ENCODE measurements at regions not wholly inside any gene's neighbourhood (a gene's known extent, or its start where the extent isn't known, plus 50 kb on each side); places are given as distances from the start of the nearest gene placed in this dataset.

DNA sequence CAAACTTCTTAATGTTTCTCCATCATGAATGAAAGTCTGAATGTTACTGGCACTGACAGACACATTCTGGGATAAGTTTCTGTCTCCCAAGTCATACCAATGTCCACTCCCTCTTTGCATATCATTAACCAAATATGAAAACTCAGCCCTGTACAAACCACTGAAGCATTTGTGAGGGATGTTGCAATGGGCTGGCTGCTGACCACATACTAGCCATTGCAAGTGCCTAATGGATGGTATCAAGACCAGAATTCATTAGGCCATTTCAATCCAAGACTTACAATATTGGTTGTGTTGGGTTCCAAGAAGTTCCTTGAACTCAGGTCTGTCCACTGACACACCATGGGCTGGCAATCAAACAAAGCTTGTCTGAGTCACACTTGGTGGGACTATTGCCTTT is 73.8 kb downstream of the CBLN2 start:
- no peak for DNase-seq

DNA sequence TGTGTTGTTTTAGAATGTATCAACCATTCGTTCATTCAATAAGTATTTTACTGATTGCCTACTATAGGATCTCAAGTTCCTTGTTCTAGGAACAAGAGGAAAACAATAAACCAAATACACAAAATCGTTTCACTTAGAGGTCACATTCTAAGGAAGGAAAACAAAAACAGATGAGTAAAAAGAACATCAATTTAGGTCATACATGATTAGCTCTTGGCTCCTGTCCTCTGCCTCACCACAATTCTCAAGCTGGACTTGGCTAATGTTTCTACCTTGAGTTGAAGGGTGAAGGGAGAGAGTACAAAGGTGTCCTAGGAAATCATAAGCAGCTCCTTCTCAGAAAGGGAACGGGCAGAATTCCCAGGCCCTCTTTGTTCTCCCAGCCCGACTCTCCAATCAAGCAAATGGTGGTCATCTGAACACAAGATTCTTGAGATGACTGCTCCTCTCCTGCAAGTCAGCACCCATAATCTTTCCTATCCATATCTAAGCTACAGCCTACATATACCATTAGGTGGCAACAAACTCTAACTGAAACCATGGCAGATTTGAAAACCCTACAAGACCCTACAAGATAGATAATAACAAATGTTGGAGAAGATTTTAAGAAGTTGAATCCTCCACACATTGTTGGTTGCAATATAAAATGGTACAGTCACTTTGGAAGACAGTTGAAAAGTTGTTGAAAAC is 76.0 kb downstream of the CBLN2 start:
- DNase-seq = no peak

DNA sequence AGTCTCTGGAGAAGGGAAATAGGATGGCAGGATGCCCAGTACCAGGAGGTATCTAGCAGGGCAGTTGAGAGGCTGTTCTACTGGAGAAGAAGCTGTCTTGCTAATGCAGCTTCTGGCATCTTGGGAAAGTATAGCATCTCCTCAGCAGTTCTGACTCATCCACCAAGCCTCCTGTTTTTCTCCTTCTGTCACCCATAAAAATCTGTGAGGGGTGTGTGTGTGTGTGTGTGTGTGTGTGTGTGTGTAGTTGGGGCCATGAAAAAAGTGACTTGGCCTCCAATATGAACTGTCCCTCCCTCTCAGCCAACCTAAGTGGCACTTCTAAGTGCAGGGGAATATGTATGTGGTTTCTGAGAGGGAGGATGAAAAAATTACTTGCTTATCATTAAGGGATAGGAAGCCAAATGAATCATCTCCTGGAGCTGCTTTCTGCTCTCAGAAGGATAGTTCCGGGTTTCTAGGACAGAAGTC is 83.9 kb downstream of the CBLN2 start:
- DNase-seq = no peak

DNA sequence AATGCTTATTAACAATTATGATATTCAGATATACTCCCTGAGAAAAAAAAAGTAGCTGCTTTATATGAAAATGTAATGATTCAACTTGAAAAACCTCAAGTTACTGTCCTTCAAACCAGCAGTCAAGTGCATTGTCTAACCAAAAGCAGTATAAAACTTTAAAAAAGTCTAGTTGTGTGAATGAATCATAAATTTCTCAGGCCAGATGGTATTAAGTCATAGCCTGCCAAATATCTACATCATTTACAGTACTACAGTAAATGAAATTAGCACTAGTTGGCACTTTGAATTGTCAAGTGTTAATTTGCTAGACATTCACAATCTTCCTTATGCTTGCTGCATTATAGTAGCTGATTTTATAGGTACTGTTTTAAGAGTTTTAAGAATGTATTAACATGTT is 85.9 kb downstream of the CBLN2 start:
- DNase-seq = no peak

DNA sequence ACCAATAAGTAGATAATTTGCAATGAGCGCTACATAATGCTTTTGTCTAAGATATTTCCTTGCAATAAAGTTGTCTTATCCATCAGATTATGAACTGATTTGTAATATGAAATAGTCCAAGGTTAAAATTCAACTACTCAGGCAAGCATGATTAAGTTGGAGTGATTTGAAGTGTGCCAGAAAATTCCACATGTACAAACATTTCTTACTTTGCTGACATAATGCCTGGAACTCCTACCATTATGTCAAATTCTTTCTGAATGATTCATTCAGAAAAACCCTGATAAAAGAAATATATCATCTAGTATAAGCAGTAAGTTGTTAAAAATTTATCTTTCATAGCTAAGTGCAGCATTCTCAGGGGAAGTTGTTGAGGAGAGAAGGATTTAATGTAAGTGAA is 87.3 kb downstream of the CBLN2 start:
- no peak for DNase-seq

DNA sequence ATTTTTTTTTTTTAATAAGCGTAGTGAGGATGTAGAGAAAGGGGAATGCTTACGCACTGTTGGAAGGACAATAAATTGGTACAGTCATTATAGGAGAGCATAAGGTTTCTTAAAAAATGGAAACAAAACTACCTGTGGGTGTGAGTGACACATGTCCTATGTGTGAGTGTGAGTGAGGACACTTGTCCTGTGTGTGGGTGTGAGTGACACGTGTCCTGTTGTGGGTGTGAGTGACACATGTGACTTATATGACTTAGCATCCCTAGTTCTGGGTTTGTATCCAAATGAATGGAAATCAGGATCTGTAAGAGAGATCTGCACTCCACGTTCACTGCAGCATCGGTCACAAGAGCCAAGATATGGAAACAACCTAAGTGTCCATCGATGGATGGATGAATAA is 91.8 kb downstream of the CBLN2 start:
- no peak for DNase-seq

DNA sequence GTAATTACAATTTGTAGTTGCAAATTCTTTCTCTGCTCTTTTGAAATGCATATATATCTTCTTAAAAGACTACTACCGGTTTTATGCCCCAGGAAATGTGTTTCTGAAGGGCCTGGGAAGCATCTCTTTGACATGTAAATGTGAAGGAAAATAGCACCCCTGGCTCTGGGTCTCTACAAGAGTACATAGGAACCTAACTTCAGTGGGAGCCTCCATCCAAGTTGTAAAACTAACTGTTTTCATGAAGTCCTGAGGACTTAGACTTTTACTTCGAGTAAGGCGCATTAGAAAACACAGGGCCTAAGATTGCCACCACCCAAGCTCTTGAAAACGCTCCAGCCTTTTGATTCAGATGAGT is 99.4 kb downstream of the CBLN2 start:
- DNase-seq = no peak

DNA sequence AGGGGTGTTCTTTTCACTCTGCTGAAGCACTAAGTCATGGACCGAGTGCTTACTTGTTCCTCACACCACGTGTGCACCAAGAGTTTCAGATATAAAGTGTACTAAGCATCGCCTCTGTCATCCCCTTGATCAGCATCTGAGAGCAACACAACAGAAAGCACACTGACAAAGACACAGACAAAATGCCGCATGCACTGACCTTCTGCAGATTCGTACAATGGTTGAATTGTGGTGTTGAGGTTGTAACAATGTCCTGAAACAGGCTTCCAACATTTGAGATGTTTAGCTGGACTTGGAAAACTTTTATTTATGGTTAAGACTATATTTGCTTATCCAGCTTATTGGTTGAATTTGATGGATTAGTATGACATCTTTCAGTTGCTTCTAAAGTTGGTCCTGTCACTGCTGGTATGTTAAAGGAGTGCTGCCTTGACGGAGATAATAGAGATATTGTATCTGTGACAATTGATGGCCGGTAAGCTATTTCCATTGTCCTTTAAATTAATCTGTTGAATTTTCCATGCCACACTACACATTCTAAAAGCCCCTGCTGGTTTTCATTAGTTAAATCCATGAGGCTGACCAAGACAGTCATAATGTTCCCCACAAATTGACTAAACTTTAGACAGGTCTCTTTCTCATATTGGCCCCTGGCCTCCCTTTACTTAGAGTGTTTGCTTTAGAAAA is 99.9 kb downstream of the CBLN2 start:
- DNase-seq = no peak

DNA sequence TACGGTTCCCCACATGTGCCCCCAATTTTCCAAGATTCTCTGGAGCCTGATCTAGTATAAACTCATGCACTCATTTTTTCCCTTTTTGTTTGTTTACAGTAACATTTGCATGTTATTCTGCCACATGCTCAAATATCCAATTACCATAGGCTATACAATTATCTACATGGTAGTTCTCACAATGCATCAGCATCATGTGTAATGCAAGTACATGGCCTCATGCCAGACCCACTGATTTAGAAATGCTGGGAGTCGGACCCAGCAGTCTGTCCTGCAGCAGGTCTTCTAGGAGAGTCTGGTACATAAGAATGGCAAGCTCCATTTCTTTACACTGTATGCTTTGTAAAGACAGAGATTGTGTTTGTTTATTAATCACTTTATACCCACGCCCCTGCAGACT is 107.7 kb downstream of the CBLN2 start:
- no peak for DNase-seq

DNA sequence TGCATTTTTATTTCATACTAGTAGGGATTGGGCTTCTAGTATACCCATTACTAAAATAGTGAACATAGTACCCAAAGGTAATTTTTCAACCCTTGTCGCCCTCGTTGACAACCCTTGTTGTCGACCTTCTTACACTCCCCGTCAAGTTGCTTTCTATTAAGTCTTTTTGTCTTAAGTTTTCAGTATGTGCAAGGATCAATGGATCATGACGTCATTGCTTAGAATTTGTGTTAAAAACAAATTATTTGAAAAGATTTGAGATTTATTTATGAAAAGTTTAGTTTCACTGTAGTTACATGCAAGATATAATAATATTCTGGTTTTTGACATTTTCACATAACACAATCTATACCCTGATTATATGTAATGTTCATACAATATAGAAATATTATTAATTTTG is 110.4 kb downstream of the CBLN2 start:
- DNase-seq = no peak

DNA sequence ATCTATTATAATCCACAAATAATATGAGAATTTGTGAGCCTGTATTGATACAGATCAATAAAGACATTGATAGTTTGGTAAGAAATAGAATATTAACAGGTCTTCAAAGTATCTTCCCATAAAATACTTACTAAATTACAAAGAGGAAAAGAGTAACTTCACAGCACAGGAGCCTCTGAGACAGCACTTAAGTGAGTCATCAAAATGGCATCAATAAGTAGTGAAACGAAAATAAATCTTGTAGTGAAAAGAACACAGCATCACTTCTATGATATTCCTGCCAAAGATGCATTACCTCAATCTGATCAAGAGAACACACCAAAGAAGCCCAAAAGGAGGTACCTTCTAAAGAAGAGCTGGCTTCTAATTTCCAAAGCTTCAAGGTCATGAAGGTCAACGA is 116.4 kb downstream of the CBLN2 start:
- no peak for DNase-seq

DNA sequence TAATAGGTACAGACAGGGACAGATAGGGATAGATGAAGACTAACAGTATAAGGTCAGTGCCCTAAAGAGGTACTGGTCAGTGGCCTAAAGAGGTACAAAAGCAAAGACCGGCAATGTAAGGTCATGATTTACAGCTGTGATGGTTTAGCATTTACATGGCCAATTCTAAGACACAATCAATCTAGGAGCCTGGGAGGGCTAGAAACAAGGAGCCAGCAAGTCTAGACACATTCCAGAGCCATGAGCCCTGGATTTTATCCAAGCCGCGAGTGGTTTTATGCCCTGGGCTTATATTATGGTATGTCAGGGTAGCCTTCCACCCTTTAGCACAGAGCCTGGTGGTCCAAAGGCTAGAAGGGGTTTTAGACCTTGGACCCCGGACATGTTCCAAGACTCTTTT is 124.2 kb downstream of the CBLN2 start:
- DNase-seq = no peak

DNA sequence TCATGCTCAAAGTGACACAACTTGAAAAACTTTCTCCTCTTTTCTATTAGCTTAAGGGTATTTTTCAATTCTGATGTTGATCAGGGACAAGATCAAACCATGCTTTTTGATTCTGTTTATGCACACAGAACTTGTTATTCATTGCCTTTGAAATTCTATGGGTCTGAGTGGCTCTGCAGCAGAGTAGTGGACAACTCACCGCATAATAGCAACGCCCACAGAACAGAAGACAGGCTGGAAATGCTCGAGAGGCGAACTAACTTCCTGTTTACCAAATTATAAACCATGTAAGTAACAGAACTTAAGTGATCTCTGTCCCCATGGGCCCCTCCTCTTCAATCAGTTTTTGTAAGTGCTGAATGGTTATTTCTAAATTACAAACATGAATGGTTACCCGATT is 131.2 kb downstream of the CBLN2 start:
- DNase-seq = no peak

DNA sequence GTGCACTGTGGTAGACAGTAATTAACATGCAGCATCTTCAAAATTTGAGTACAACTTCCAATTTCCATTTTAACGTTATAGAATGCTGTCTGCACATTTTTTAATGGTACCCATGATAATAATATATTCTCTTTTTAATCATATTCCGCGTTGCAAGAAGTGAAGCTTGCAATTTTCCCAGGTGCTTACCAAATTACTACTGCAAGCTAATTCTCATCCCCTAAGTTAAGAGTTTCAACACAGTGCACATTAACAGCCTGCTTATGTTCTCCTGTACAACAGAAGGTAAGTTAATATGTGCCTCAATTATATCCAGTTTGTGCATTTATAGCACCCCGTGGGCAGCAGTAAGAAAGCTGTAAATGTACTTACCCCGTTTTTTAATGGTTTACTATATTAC is 132.9 kb downstream of the CBLN2 start:
- DNase-seq = no peak

DNA sequence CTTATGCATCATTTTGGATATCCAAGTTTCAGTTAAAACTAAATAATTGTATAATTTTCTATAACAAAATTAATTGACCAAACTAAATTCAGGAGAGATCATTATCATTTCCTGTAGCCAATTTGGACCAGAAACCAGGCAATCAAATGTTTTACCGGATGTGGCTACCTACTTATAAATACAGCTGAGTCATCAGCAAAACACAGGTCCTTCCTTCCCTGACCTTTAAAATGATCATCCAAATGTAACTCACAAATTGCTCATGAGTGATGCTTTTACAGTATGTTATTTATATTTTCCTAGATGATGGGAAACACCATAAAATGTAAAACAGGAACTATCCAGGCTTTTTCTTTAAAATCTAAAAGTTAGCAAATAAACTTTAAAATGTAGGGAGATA is 133.7 kb downstream of the CBLN2 start:
- DNase-seq = no peak

DNA sequence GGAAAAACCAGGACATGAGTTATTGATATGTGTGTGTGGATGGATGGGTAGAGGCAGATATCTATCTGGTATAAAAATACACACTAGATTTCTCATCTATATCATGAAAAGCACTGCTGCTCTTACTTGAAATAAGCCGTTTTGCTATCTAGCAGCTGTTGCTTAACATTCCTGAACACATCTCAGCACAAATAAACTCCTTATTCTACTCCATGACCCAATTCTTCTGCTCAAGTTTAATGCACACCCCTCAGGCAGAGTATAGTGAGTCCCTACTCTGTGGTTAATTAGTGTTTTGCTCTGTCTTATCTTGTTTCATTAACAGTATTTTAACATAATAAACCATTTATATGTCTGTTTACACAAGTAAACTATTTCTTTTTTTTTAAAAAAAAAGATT is 134.2 kb downstream of the CBLN2 start:
- no peak for DNase-seq

DNA sequence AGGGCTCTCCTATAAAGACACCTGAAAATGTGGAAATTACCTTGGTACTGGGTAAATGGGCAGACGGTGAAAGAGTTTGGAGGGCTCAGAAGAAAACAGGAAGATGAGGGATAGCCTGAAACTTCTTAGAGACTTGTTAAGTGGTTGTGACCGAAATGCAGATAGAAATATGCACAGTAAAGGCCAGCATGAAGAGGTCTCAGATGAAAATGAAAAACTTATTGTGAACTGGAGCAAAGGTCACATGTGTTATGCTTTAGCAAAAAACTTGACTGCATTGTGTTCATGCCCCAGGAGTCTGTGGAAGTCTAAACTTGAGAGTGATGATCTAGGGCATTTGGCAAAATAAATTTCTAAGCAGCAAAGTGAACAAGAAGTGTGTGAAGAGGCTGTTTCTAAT is 137.1 kb downstream of the CBLN2 start:
- no peak for DNase-seq

DNA sequence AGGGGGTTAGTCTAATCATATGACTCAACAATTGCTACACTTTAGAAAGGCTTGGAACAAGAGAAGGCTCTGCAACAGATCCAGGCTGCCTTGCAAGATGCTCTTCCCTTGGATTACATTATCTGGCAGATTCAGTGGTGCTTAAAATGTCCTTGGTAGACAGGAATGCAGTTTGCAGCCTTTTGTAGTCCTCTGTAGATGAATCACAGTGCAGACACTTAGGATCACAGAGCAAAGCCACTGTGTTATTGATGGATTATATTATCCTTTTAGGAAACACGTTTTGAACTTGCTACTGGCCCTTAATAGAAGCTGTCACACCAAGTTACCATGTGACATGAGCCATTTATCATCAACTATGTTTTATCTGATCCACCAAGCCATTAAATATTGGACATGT is 152.2 kb downstream of the CBLN2 start:
- DNase-seq = no peak

DNA sequence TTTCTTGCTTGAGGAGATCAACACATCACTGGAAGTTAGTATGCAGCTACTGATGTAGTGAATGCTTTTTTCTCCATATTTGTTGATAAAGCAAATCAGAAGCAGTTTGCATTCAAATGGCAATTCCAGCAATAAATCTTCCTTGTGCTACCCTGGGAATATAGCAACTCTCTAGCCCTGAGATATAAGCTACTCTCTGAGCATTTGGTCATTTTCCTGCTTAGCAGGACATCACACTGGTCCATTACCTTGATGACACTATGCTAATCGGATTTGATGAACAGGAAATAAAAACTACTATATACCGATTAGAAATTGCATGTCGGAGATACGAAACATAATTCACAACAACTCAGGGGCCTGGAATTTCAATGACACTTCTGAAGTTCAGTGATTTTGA is 152.7 kb downstream of the CBLN2 start:
- DNase-seq = no peak

DNA sequence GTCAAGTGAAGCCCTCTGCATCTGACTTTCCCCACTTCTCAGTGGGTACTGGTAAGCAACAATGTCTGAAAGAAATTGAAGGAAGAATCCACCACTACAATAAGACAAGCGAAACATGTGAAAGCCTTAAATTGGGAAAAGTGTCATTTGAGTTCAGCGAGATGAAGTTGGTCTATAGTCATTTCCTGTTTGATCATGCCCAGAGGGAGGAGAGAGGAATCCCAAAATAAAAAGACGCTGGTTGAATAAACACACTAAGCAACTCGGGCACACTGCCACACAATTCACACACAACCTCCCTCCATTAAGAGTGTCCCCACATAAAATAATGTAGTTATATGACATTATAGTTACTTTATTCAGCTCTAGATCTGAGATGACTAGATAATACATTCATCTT is 166.1 kb downstream of the CBLN2 start:
- no peak for DNase-seq

DNA sequence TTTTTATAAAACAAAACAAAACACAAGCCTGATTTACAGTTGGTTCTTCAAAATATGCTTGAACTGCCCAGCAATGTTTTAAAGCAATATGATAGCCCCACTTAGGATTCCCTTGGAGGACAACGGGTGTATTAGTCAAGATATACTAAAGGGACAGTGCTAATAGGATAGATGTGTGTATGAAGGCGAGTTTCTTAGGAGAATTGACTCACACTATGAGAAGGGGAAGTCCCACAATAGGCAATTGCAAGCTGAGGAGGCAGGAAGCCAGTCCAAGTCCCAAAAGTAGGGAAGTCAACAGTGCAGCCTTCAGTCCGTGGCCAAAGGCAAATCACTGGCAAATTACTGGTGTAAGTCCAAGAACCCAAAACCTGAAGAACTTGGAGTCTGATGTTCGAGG is 167.9 kb downstream of the CBLN2 start:
- no peak for DNase-seq

DNA sequence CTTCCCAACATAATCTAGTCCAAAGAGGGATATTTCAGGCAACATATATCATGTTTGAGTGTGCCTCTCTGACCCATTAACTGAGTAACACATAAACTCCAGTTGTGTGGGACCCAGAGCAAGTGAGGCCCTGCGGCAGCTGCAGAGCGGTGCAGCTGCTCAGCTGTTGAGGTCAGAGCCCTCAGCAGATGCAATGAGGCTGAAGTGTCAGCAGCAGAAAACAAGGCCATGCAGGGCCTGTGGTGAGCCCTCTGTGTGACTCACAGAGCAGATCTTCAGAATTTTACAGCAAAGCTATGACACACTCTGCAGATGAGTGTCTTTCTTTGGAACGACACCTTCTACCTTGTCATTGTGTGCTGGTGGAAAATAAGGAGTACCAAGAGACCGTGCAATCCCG is 168.5 kb downstream of the CBLN2 start:
- DNase-seq = no peak

DNA sequence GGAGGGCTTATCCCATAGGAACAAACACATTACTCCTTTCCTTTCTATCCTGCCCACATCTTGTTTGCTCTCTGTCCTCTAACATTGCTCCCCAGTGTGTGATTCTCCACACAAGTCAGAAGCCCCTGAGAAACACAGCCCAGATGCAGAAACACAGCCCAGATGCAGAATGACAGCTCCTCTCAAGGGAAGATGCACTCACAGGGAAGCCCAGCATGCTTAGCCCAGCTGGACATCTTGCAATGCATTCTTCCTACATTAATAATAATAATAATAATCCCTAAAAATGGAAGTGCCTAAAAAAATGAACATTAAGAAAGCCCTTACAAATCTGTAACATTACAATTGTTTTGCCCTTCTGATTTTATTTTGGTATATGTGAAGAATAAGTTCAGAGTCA is 172.1 kb downstream of the CBLN2 start:
- DNase-seq = no peak

DNA sequence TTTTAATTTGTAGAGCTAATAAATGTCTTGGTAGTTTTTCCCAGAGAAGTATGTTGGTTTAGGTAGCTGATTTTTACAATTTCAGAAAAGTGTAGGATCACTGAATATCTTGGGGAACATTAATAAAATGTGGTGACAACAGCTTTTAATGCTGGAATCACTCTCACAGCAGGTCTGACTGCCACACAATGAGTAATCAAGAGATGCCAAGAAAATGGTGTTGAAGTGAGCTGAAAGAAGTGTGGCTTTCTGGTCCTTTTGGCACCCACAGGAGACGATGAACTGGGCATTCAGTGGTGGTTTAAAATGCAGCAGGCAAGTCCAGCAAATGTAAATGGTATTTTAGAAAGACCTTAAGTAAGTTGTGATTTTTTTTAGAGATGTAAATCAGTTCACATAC is 175.8 kb downstream of the CBLN2 start:
- DNase-seq = no peak

DNA sequence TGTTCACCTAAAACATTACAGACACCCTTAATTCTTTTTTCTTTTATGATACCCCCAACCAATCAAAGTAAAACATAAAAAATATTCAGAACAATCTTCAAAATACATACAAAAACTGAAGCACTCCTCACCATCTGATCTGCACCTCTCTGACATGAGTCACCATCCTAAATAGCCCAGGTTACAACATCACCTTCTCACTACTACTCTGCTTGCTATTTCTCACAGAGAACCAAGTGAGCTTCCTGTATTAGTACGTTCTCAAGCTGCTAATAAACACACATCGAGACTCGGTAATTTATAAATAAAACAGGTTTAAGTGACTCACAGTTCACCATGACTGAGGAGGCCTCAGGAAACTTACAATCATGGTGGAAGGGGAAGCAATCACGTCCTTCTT is 183.5 kb downstream of the CBLN2 start:
- no peak for DNase-seq

Measured in CD4-positive, alpha-beta T cell treated with Interferon gamma for 1 hour (primary cell).